Skin of body (tissue), 1 donor: ENCODE measurements at regions not wholly inside any gene's neighbourhood (a gene's known extent, or its start where the extent isn't known, plus 50 kb on each side); places are given as distances from the start of the nearest gene placed in this dataset.

Source experiments
- DNase-seq: peaks from one replicate; lab custom pipeline; 2025; lab: John Stamatoyannopoulos, UW

DNA sequence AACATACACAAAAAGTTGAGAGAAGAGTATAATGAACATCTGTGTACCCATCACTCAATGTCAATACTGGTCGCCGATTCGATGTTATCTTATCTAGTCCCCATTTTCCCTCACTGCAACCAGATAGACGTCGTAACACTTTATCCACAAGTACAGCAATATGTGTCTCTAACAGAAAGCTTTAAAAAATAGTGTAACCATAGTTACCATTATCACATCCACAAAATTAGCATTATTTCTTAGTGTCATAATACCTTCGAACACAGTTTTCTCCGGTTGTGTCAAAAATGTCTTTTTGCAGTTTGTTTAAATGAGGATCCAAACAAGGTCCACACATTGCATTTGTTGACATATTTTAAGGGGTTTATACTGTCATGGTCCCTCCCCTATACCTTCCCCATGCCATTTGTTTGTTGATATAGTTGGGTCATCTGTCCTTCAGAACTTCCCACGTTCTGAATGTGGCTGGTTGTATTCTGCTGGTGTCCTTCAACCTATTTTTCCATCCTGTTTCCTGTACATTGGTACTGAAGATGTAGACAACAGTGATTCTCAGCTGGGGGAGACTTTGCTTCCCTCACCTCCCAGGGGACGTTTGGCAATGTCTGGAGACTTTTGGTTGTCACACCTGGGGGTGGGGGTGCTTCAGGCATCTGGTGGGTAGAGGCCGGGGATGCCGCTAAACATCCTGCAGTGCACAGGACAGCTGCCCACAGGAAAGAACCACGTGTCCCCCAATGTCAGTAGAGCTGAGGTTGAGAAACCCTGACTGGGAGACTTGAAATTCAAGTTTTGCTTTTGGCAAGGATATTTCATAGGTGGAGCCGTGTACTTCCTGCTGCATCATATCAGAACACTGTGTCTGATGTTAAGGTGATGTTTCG lies 72.7 kb upstream of the SPRED2 start:
- DNase-seq, result no peak

DNA sequence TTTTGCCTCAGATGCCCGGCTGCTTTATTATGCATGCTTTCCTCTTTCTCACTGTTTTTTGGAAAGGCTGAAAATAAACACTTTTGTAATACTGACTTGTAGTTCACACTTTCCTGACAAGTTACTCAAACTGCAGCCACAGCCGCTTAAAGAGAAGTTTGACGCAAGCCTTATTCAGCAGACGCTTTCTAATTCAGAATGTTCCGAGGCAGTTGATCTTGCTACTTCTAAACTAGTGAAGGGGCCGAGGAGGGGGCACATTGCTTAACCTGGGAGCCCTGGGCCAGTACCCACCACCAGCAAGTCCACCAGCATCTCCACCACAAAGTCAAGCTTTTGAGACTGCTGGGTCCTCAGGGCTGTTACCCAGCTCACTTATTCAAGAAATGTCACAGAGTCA lies 71.8 kb upstream of the SPRED2 start:
- no peak for DNase-seq

- no peak for DNase-seq
Measured at GRCh38 chr2:65503746-65504145, 71.3 kb upstream of the SPRED2 start.

- DNase-seq, result no peak
Measured at GRCh38 chr2:65501836-65502235, 69.4 kb upstream of the SPRED2 start.

GRCh38 chr2:65501074-65501473 lies 68.7 kb upstream of the SPRED2 start:
- DNase-seq, result no peak

GRCh38 chr2:65500310-65501040 lies 68.1 kb upstream of the SPRED2 start:
- DNase-seq, result no peak

DNA sequence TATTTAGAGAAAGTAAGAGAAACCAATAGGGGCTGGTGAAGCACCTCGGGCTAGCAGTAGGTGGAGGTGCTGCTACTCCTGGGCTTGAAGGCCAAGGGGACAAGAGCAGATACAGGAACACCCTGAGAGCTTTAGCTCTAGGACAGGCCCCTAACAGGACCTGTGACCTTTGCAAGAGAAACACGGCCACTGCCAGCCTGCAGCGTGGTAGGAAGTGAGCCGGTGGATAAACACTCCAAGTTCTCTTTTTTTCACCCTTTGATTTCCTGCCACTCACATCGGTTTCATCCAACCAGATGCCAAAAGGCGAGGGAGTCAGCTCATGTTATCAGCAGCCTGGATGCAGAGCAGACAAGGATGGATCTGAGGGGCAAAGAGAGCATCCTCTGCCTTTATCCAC lies 66.8 kb upstream of the SPRED2 start:
- no peak for DNase-seq

DNA sequence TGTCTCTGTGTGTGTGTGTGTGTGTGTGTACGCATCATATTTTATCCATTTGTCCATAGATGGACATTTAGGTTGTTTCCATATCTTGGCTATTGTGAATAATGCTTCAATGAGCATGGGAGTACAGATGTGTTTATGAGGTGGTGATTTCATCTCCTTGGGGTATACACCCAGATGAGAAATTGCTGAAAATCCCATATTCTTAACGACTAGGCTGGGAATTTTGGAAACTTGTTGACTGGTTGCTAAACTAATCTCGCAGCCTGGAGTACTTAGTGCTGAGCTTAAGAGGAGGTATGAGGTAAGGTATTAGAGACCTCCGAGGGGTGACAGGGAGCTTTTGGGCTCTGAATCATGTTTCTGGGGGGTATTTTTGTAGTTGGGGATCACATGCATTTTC lies 66.0 kb upstream of the SPRED2 start:
- DNase-seq, result peak; percentile 17

DNA sequence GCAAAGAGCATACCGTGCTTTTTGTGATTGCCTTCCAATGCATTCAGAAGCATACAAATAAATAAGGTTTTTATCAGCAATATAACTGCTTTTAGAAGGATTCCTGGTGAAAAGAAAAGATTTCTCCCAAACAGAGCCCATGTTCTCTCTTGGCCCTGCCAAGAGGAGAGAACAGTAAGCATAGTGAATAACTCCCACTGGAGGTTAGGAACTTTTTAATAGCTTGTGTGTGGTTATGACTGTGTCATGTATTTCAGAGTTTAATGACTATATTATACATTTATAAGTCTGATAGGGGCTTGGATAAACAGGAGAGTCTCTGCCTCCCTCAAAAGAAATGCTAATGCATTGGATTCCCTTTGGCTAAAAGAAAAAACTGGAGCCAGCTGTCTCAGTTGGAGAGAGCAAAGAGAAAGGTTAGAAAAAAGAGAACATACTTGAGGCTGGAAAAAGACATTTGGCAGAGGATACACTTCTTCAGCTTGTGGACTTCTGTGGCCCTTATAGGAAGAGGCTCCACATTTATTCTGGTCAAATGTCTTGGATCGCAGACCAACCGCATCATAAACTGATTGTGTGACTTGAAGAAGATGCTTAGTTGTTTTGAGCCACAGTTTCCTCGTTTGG lies 63.0 kb upstream of the SPRED2 start:
- DNase-seq, result peak; percentile 4

DNA sequence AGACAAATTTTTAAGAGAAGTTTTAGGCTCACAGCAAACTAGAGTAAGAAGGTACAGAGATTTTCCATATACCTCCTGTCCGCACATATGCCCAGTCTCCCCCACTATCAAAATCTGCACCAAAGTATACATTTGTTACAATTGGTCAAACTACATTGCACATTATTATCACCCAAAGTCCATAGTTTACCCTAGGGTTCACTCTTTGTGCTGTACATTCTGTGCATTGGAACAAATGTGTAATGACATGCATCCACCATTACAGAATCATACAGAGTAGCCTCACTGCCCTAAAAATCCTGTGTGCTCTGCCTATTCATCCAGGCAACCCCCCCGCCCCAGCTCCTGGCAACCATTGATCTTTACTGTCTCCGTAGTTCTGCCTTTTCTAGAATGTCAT lies 61.7 kb upstream of the SPRED2 start:
- DNase-seq, result no peak

DNA sequence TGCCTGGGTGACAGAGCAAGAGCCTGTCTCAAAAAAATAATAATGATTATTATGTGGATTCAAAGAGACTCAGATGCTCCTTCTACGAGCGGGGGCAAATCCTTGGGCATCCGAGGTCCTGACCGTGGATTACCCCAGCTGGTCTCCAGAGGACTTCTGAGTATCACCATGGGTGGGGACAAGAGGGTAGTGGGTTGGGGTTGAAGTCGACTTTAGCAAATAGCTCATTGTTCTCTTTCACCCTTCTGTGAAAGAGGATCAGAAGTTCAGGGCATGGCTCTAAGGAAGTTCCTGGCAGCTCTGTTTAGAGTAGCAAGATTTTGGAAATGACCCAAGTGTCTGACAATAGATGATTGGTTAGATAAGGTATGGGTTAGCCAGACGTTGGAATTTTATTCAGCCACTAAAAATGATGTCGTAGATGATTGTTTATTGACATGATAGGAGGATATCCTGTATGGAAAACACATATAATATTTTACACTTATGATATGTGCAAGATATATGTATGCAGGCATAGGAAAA lies 59.0 kb upstream of the SPRED2 start:
- DNase-seq, result no peak

- DNase-seq, result no peak
Measured at GRCh38 chr2:65490222-65490621, 57.8 kb upstream of the SPRED2 start.

DNA sequence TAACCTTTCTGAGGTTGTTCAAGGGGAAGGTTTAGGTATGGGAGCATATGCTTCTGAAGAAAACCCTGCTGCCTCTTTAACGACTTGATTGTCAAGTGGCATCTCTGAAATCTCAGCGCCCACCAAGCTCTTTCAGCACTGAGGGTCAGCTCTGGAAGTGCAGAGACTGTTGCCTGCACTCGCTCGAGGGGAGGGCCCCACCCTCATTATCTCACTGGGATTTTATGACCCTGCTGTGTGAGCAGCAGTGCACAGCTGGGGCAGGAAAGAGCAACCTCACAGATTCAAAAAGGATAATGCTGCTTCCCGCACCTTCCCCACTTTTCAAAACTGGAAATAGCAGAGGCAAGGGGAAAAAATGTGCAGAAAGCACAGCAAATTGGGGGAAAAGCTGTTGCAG lies 56.9 kb upstream of the SPRED2 start:
- no peak for DNase-seq

GRCh38 chr2:65488527-65488926 lies 56.1 kb upstream of the SPRED2 start:
- DNase-seq, result no peak

DNA sequence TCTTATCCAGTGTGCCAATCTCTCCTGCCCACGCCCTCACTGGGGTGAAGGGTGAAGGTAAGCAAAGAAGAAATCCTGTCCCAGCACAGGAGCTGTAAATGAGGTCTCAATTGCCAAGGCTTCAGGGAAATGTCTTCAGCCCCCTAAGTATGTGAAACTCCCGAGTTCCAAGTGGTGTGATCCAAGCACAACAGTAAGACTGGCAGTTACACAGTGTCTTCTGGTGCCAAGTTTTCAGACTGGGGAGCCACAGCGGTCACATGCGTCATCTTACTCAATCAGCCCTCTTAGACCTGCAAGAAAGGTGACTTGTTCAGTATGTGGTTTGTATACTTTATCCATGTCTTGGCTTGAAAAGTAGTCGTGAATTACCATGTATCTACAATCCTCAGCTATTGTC lies 55.0 kb upstream of the SPRED2 start:
- no peak for DNase-seq

DNA sequence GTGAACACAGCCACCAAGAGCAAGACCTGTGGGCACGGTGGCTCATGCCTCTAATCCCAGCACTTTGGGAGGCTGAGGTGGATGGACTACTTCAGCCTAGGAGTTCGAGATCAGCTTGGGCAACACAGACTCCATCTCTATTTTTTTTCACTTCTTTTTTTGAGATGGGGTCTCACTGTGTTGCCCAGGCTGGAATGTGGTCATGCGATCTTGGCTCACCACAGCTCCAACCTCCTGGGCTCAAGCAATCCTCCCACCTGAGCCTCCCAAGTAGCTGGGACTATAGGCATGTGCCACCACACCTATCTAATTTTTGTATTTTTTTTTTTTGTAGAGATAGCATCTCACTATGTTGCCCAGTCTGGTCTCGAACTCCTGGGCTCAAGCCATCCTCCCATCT lies 54.4 kb upstream of the SPRED2 start:
- no peak for DNase-seq

DNA sequence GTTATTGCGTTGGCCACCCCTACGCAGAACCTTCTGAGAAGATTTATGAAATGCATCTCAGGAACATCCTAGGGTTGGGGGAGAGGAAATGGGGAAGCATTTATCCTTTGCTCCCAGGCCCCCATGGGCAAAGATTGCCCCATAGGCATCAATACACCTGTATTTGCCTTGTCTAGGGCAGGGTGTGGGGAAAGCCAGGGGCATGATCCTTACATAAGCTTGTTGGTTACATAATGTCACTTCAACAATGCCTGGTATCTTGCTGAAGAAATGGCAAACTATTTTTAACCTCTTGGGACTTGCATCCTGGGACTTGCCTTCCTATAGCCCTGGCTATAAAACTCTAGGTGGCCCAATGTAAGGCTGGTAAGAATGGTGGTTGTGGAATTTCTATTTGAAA lies 53.9 kb upstream of the SPRED2 start:
- no peak for DNase-seq

- no peak for DNase-seq
Measured at GRCh38 chr2:65485839-65486238, 53.4 kb upstream of the SPRED2 start.

DNA sequence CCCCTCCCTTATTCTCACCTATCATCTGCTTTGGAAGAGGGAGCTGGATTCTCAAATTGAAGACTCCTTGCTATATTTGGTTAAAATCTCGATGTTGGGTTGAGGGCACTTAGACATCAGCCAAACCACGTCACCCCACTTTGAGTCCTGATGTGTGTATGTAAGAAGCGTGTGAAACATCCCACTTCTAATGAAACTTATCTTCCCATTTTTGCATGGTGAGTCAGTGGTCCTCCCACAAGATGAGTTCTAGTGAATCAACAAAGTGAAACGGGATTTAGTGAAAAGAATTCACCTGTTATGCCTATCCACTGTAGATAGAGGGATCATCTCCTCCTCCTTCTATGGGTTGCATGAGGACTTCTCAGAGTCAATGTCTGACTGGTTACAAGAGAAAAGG lies 51.4 kb upstream of the SPRED2 start:
- DNase-seq, result no peak

DNA sequence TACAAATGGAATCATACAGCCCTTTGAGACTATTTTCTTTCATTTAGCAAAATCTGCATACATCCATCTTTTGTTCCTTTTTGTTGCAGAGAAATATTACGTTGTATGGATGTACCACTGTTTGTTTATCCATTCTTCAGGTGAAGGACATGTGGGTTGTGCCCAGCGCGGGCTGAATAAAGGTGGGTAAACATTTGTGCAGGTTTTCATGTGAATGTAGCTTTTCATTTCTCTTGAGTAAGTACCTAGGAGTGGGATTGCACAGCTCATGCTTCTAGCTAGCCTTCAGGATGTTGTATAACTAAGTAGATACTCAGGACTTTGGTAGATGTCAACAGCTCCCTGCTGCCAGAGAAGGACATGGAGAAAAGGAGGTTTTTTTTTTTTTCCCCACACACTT lies 50.6 kb upstream of the SPRED2 start:
- DNase-seq, result no peak
